ENCODE measurements at regions not wholly inside any gene's neighbourhood (a gene's known extent, or its start where the extent isn't known, plus 50 kb on each side); places are given as distances from the start of the nearest gene placed in this dataset.

- TF ChIP-seq, protein P1, sequence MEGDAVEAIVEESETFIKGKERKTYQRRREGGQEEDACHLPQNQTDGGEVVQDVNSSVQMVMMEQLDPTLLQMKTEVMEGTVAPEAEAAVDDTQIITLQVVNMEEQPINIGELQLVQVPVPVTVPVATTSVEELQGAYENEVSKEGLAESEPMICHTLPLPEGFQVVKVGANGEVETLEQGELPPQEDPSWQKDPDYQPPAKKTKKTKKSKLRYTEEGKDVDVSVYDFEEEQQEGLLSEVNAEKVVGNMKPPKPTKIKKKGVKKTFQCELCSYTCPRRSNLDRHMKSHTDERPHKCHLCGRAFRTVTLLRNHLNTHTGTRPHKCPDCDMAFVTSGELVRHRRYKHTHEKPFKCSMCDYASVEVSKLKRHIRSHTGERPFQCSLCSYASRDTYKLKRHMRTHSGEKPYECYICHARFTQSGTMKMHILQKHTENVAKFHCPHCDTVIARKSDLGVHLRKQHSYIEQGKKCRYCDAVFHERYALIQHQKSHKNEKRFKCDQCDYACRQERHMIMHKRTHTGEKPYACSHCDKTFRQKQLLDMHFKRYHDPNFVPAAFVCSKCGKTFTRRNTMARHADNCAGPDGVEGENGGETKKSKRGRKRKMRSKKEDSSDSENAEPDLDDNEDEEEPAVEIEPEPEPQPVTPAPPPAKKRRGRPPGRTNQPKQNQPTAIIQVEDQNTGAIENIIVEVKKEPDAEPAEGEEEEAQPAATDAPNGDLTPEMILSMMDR (IDR thresholded peaks at IDR 0.05): no peak
- TF ChIP-seq EZH2 (IDR thresholded peaks at IDR 0.05; ENCODE audit: borderline replicate concordance, insufficient read depth, low read depth, low read length, poor library complexity, severe bottlenecking): no peak
Measured at GRCh38 chr3:3636815-3637214, 162.4 kb upstream of the LRRN1 start.

Data from B cell (primary cell).